GM12878 (cell line): ENCODE measurements at regions not wholly inside any gene's neighbourhood (a gene's known extent, or its start where the extent isn't known, plus 50 kb on each side); places are given as distances from the start of the nearest gene placed in this dataset.

ENCODE experiments used
- ATAC-seq: fragments of 200-7000 bp; cut with Tn5 transposase; 3 replicates; pipeline ENCODE4 v1.9.1; 2020; ENCODE audit warnings: mild to moderate bottlenecking, moderate library complexity
- BruUV-seq: library from RNA; stranded (reverse); fragments of 400-500 nt; replicated peaks from 2 replicates; lab custom pipeline; 2021; lab: Mats Ljungman, UMichigan
- CTCF ChIA-PET: fragments of 300-600 bp; sonication (Branson Sonifier 250); formaldehyde crosslinking; extraction: SDS; loops from one replicate; lab custom pipeline; 2021; ENCODE audit warnings: inconsistent platforms; lab: Yijun Ruan, JAX
- POLR2A ChIA-PET: fragments of 350-600 bp; formaldehyde crosslinking; extraction: SDS; loops from one replicate; lab custom pipeline; 2021; ENCODE audit warnings: inconsistent platforms; lab: Charles Lee
- RAD21 ChIA-PET: fragments of 300-600 bp; sonication (Branson Sonifier 250); formaldehyde crosslinking; loops from one replicate; lab custom pipeline; 2023; ENCODE audit warnings: antibody characterized with exemption; ENCODE audit not compliant: unreplicated experiment; lab: Charles Lee
- SMC1A ChIA-PET: fragments of 300-600 bp; sonication (Branson Sonifier 250); formaldehyde crosslinking; loops from one replicate; lab custom pipeline; 2023; ENCODE audit not compliant: unreplicated experiment, uncharacterized antibody; lab: Charles Lee
- DNase-seq: peaks from one replicate; pipeline ENCODE4 v3.0.0-alpha.2; 2011; ENCODE audit warnings: low read depth, low spot score
- FAIRE-seq: peaks from 3 replicates; lab custom pipeline; 2011; peaks lifted over from hg19 to GRCh38; lab: Jason Lieb, UNC
- H2AFZ ChIP-seq: 2 replicates; pipeline ENCODE4 v1.6.0; 2011; ENCODE audit warnings: low read depth, low read length, control low read depth; ENCODE audit not compliant: control insufficient read depth
- H3K27ac ChIP-seq: 2 replicates; pipeline ENCODE4 v1.5.1; 2011; ENCODE audit warnings: control low read depth; ENCODE audit not compliant: control insufficient read depth, insufficient read depth
- H3K27me3 ChIP-seq, 2 experiments: replicated peaks in 1 of 2; 2 replicates each; pipeline versions ENCODE4 v1.6.0 to v1.6.1; 2011; ENCODE audit warnings: low read length in 1 of 2; ENCODE audit not compliant: control insufficient read depth in 2 of 2, insufficient read depth in 2 of 2
- H3K36me3 ChIP-seq, 2 experiments: 2 replicates each; pipeline ENCODE4 v1.5.1; 2011; ENCODE audit warnings: low read length in 1 of 2; ENCODE audit not compliant: control insufficient read depth in 2 of 2, insufficient read depth in 2 of 2
- H3K4me1 ChIP-seq: 2 replicates; pipeline ENCODE4 v1.6.1; 2011; ENCODE audit warnings: mild to moderate bottlenecking, low read length, moderate library complexity, mixed read lengths; ENCODE audit not compliant: control insufficient read depth, insufficient read depth
- H3K4me2 ChIP-seq: 2 replicates; pipeline ENCODE4 v1.6.0; 2011; ENCODE audit warnings: control low read depth; ENCODE audit not compliant: control insufficient read depth, insufficient read depth
- H3K4me3 ChIP-seq: fragments of 200-600 bp; sonication (generic); 2 replicates; pipeline ENCODE4 v1.5.1; 2016
- H3K79me2 ChIP-seq: 2 replicates; pipeline ENCODE4 v1.6.0; 2011; ENCODE audit warnings: low read length; ENCODE audit not compliant: control insufficient read depth, insufficient read depth
- H3K9ac ChIP-seq: 2 replicates; pipeline ENCODE4 v1.8.0; 2011; ENCODE audit warnings: low read length, control low read depth, mixed read lengths; ENCODE audit not compliant: control insufficient read depth, insufficient read depth
- H3K9me3 ChIP-seq: replicated peaks from 3 replicates; pipeline ENCODE4 v1.5.1; 2011; ENCODE audit warnings: mild to moderate bottlenecking, low read length; ENCODE audit not compliant: control insufficient read depth, insufficient read depth
- H4K20me1 ChIP-seq: 2 replicates; pipeline ENCODE4 v1.6.0; 2011; ENCODE audit not compliant: control insufficient read depth, insufficient read depth
- EGR1 ChIP-seq, 2 experiments: IDR thresholded peaks; 1 replicate in 1 of 2; 2 replicates in 1 of 2; pipeline ENCODE4 v1.6.1; 2011 to 2012; ENCODE audit warnings: low read depth in 2 of 2, low read length in 2 of 2, borderline replicate concordance in 1 of 2, mild to moderate bottlenecking in 1 of 2, moderate library complexity in 1 of 2
- MEF2B ChIP-seq: fragments of 450-650 bp; IDR thresholded peaks from 2 replicates; pipeline ENCODE4 v1.6.1; 2018; ENCODE audit warnings: mild to moderate bottlenecking, moderate library complexity; ENCODE audit not compliant: partially characterized antibody, poor library complexity, severe bottlenecking
- NFIC ChIP-seq: IDR thresholded peaks from 2 replicates; pipeline ENCODE4 v1.6.1; 2012; ENCODE audit warnings: low read depth, mild to moderate bottlenecking, inconsistent platforms, low read length, moderate library complexity
- SIX5 ChIP-seq: IDR thresholded peaks from 2 replicates; pipeline ENCODE4 v1.6.1; 2011; ENCODE audit warnings: mild to moderate bottlenecking, low read depth, low read length, moderate library complexity; ENCODE audit not compliant: severe bottlenecking
- SMARCA5 ChIP-seq: fragments of 450-650 bp; IDR thresholded peaks from 2 replicates; pipeline ENCODE4 v1.6.1; 2017; ENCODE audit warnings: mild to moderate bottlenecking
- SUPT20H ChIP-seq: IDR thresholded peaks from 2 replicates; pipeline ENCODE4 v1.6.1; 2011; ENCODE audit warnings: low read depth, mild to moderate bottlenecking, low read length, moderate library complexity, borderline replicate concordance; ENCODE audit not compliant: control insufficient read depth
- ZBED1 ChIP-seq: IDR thresholded peaks from 2 replicates; pipeline ENCODE4 v1.6.1; 2016; ENCODE audit warnings: borderline replicate concordance
- WGBS: methylation state at CpG from one replicate; pipeline ENCODE4 v1.1.6; 2016; ENCODE audit warnings: low lambda C conversion rate; ENCODE audit not compliant: insufficient replicate concordance, insufficient coverage; ENCODE audit errors: missing lambda C conversion rate; 5-methylcytosine and 5-hydroxymethylcytosine counted together
- in situ Hi-C: fragments of 300-500 bp; cut with MboI; formaldehyde crosslinking; loops from 9 replicates; pipeline ENCODE4 v1.14.3; 2018; ENCODE audit warnings: mixed read lengths
- intact Hi-C: fragments of 100-400 bp; cut with micrococcal nuclease; formaldehyde crosslinking; loops from one replicate; pipeline ENCODE4 v1.14.2; 2022; ENCODE audit not compliant: unreplicated experiment
- TF ChIP-seq, protein P1 (sequence below): fragments of 450-650 bp; IDR thresholded peaks from 2 replicates; pipeline ENCODE4 v1.6.1; 2017; ENCODE audit warnings: antibody characterized with exemption, mild to moderate bottlenecking, moderate library complexity
- TF ChIP-seq, protein P2 (sequence below): fragments of 150-350 bp; IDR thresholded peaks from 2 replicates; pipeline ENCODE4 v1.6.1; 2014; ENCODE audit warnings: mild to moderate bottlenecking, low read depth, low read length

DNA sequence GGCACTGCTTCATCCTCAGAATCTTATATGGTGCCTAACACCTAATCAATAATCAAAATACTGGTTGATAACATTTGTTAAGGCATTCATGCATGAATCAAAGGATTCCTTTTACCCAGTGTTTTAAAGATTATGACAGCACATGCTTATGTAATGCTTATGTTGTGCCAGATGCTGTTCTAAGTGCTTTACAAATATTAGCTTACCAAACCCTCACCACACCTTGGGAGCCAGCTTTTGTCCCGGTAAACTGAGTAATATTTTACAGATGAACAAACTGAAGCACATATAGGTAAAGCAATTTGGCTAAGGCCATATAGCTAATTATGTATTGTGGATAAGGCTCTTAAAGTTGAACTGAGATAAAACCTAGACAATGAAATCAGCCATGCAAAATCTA lies 209.2 kb downstream of the ALX1 start:
- Histone ChIP-seq H3K27me3 (no peaks in the 10 kb centered on the region), H3K4me1 (no peaks in the 10 kb centered on the region), H3K9ac (no peak overlapping the region), H2AFZ (no peak overlapping the region), H3K27ac (no peak overlapping the region), H3K36me3 (no peaks in the 10 kb centered on the region), H3K4me2 (no peak overlapping the region), H3K4me3 (no peak overlapping the region), H4K20me1 (no peaks in the 10 kb centered on the region), H3K79me2 (no peaks in the 10 kb centered on the region), H3K9me3 (no peaks in the 10 kb centered on the region; the same call in 2 of the 3 replicates)
- ChIA-PET CTCF (interaction anchor here (1.4 to 1.5 kb wide), 2 partner anchors 10 to 378 kb away, joined by 4 to 6 read pairs; no protein-coding TSS in a partner anchor), POLR2A (interaction anchor here (0.5 kb wide), 1 partner anchor 198 kb away, joined by 4 read pairs; no protein-coding TSS in a partner anchor), RAD21 (no interaction called here), SMC1A (interaction anchor here (0.6 to 1.0 kb wide), 2 partner anchors 19 to 378 kb away, joined by 3 read pairs; no protein-coding TSS in a partner anchor)
- FAIRE-seq (no peak), ATAC-seq (no peak), DNase-seq (no peak)
- WGBS: 45% methylated on average over 1 of the region's 1 CpG
- no TSS peak for BruUV-seq
- intact Hi-C loops (no loop called here), in situ Hi-C loops (no loop called here)
- no peak for TF ChIP-seq MEF2B
- TF ChIP-seq, protein P1, sequence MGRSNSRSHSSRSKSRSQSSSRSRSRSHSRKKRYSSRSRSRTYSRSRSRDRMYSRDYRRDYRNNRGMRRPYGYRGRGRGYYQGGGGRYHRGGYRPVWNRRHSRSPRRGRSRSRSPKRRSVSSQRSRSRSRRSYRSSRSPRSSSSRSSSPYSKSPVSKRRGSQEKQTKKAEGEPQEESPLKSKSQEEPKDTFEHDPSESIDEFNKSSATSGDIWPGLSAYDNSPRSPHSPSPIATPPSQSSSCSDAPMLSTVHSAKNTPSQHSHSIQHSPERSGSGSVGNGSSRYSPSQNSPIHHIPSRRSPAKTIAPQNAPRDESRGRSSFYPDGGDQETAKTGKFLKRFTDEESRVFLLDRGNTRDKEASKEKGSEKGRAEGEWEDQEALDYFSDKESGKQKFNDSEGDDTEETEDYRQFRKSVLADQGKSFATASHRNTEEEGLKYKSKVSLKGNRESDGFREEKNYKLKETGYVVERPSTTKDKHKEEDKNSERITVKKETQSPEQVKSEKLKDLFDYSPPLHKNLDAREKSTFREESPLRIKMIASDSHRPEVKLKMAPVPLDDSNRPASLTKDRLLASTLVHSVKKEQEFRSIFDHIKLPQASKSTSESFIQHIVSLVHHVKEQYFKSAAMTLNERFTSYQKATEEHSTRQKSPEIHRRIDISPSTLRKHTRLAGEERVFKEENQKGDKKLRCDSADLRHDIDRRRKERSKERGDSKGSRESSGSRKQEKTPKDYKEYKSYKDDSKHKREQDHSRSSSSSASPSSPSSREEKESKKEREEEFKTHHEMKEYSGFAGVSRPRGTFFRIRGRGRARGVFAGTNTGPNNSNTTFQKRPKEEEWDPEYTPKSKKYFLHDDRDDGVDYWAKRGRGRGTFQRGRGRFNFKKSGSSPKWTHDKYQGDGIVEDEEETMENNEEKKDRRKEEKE: no peak

DNA sequence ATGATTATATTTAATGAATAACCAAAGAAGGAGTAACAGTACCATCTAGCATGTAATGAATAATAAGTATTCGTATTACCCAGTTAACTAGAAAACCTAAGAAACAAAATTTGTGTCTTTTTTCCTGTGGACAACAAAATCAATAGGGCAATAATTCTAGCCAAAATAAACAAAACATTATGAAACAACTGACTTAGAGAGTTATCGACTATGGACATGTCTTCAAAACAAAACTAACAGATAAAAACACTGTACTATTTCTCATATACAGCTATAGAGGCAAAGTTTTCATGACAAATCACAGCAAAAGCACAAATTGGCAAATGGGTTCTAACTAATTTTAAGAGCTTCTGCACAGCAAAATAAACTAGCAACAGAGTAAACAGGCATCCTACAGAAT lies 224.1 kb downstream of the ALX1 start:
- Histone ChIP-seq H3K4me1 (peaks cover 1% of the 10 kb centered on the region; the same call in 1 of the 2 replicates), H3K27me3 (no peaks in the 10 kb centered on the region), H3K4me3 (no peak overlapping the region), H3K27ac (no peak overlapping the region), H4K20me1 (no peaks in the 10 kb centered on the region), H3K79me2 (no peaks in the 10 kb centered on the region), H2AFZ (no peak overlapping the region), H3K4me2 (no peak overlapping the region), H3K36me3 (no peaks in the 10 kb centered on the region), H3K9me3 (no peaks in the 10 kb centered on the region), H3K9ac (no peak overlapping the region)
- TF ChIP-seq SMARCA5 (no peak), NFIC (no peak), EGR1 (IDR thresholded peaks at IDR 0.05; ENCODE audit: borderline replicate concordance in 1 of 2, low read depth in 2 of 2, low read length in 2 of 2) (no peak), SUPT20H (no peak), SIX5 (no peak), ZBED1 (no peak)
- TF ChIP-seq, protein P2, sequence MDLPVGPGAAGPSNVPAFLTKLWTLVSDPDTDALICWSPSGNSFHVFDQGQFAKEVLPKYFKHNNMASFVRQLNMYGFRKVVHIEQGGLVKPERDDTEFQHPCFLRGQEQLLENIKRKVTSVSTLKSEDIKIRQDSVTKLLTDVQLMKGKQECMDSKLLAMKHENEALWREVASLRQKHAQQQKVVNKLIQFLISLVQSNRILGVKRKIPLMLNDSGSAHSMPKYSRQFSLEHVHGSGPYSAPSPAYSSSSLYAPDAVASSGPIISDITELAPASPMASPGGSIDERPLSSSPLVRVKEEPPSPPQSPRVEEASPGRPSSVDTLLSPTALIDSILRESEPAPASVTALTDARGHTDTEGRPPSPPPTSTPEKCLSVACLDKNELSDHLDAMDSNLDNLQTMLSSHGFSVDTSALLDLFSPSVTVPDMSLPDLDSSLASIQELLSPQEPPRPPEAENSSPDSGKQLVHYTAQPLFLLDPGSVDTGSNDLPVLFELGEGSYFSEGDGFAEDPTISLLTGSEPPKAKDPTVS: no peak
- intact Hi-C loops (no loop called here), in situ Hi-C loops (no loop called here)
- FAIRE-seq (peak; percentile 7), ATAC-seq (no peak), DNase-seq (no peak)
- ChIA-PET CTCF (no interaction called here), POLR2A (no interaction called here), RAD21 (interaction anchor here (0.5 kb wide), 1 partner anchor 63 kb away, joined by 3 read pairs; no protein-coding TSS in a partner anchor), SMC1A (interaction anchor here (0.8 kb wide), 1 partner anchor 36 kb away, joined by 4 read pairs; no protein-coding TSS in a partner anchor)
- 21% methylated on average over 2 of the region's 2 CpGs for WGBS
- no TSS peak for BruUV-seq
